ENCODE measurements at regions not wholly inside any gene's neighbourhood (a gene's known extent, or its start where the extent isn't known, plus 50 kb on each side); places are given as distances from the start of the nearest gene placed in this dataset.

DNA sequence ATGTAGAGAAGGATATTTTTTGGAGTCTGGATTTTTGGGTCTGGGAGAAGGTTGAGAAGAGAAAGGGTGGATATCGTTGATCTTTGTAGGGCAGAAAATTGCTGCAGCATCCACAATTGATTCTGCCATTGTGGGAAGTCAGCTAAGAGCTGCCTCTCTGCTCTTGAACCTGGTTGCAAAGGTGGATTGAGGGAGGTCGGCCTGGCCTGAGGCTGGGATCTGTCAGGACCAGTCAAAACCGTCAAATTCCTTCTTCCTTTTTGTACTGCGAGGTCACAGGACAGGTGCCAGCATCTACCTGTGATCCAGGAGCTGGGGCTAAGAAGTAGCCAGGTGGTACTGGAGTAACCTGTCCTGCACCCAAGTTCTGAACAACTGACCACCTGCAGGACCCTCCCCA, 93.7 kb downstream of the SHOX start:
- H3K4me1 ChIP-seq (replicated peaks in 1 of 4; ENCODE audit: control insufficient read depth in 3 of 4, insufficient read depth in 4 of 4, low read length in 3 of 4): peaks cover 0 to 6% (median 2%) of the 10 kb centered on the region in 4 experiments; a peak in 3 of 7 replicates
- no peak overlapping the region for H2BK12ac ChIP-seq (ENCODE audit: low read depth, low read length)
- H4K5ac ChIP-seq (ENCODE audit: insufficient read length, low read depth, low read length): no peak overlapping the region
- H3K27me3 ChIP-seq (replicated peaks in 1 of 4; ENCODE audit: control insufficient read depth in 3 of 4, extremely low read depth in 1 of 4, insufficient read depth in 3 of 4, low read length in 3 of 4): no peaks in the 10 kb centered on the region
- WGBS, 2 experiments (ENCODE audit: extremely low coverage in 1 of 2, insufficient coverage in 1 of 2, insufficient read length in 1 of 2, insufficient replicate concordance in 2 of 2, low coverage in 1 of 2, low lambda C conversion rate in 2 of 2, missing lambda C conversion rate in 1 of 2): 91% methylated on average over 3 of the region's 4 CpGs; no CpG with 5 or more reads in 1 of the 2 experiments
- no peak overlapping the region for H2BK120ac ChIP-seq (replicated peaks; ENCODE audit: low read depth, low read length)
- no peak overlapping the region for H3K4me2 ChIP-seq (ENCODE audit: insufficient read depth in 1 of 2, low read depth in 2 of 2, low read length in 2 of 2)
- H3K9me3 ChIP-seq (ENCODE audit: insufficient read depth in 2 of 2, low read depth in 1 of 2, low read length in 1 of 2): peaks cover 13 to 16% of the 10 kb centered on the region in 2 experiments; a peak in 3 of 4 replicates
- H3K27ac ChIP-seq (ENCODE audit: low read depth, low read length): no peak overlapping the region
- H4K20me1 ChIP-seq (replicated peaks in 1 of 2; ENCODE audit: control insufficient read depth in 1 of 2, insufficient read depth in 2 of 2, low read length in 2 of 2): no peaks in the 10 kb centered on the region
- H2BK15ac ChIP-seq (ENCODE audit: low read length): no peak overlapping the region
- no peak overlapping the region for H3K23ac ChIP-seq (ENCODE audit: insufficient read length)
- no peak overlapping the region; the same call in 1 of the 2 replicates for H3K18ac ChIP-seq (ENCODE audit: extremely low read depth, low read length)
- no peak overlapping the region for H3K4ac ChIP-seq (replicated peaks; ENCODE audit: insufficient read length, low read depth, low read length)
- peaks cover 2% of the 10 kb centered on the region; the same call in 1 of the 2 replicates for H3K23me2 ChIP-seq (ENCODE audit: low read depth, low read length)
- H3K56ac ChIP-seq (replicated peaks; ENCODE audit: insufficient read length, low read depth, low read length): no peak overlapping the region
- H4K91ac ChIP-seq (replicated peaks; ENCODE audit: insufficient read length, low read length): no peak overlapping the region
- no peaks in the 10 kb centered on the region for H3K79me1 ChIP-seq (ENCODE audit: low read depth, low read length)
- H2AK5ac ChIP-seq (ENCODE audit: low read depth, low read length): no peak overlapping the region; the same call in 1 of the 2 replicates
- H3K79me2 ChIP-seq (ENCODE audit: control insufficient read depth in 1 of 2, insufficient read depth in 2 of 2, low read length in 2 of 2): no peaks in the 10 kb centered on the region
- H2BK5ac ChIP-seq (ENCODE audit: low read depth, low read length): no peak overlapping the region
- no peak for DNase-seq (ENCODE audit: low read depth in 1 of 2, low spot score in 2 of 2)
- H2BK20ac ChIP-seq (ENCODE audit: low read length): no peak overlapping the region
- no peak overlapping the region for H3K9ac ChIP-seq (replicated peaks in 1 of 4; ENCODE audit: extremely low read depth in 1 of 4, low read depth in 3 of 4, low read length in 3 of 4)
- no peak overlapping the region for H3K4me3 ChIP-seq (ENCODE audit: extremely low read depth in 1 of 4, insufficient read depth in 2 of 4, low read depth in 3 of 4, low read length in 4 of 4)
- no peak overlapping the region for H2AFZ ChIP-seq (ENCODE audit: low read length)
- no peak overlapping the region for H3K14ac ChIP-seq (ENCODE audit: insufficient read length)
- H4K8ac ChIP-seq (ENCODE audit: extremely low read depth, insufficient read depth, low read length): no peak overlapping the region
- ChIA-PET POLR2A (ENCODE audit: partially characterized antibody) (no interaction called here), CTCF (ENCODE audit: partially characterized antibody) (no interaction called here)
- FAIRE-seq: no peak
- H3K36me3 ChIP-seq (ENCODE audit: control insufficient read depth in 2 of 4, insufficient read depth in 4 of 4, low read length in 3 of 4): no peaks in the 10 kb centered on the region
- TF ChIP-seq SP2 (IDR thresholded peaks at IDR 0.05; ENCODE audit: low read length) (no peak), YY1 (IDR thresholded peaks at IDR 0.05; ENCODE audit: low read depth, low read length) (no peak), RXRA (IDR thresholded peaks at IDR 0.05; ENCODE audit: insufficient read depth, low read depth, low read length) (no peak), TCF12 (IDR thresholded peaks at IDR 0.05; ENCODE audit: low read depth, low read length) (no peak), SIX5 (IDR thresholded peaks at IDR 0.05; ENCODE audit: low read depth, low read length) (no peak), CTBP2 (IDR thresholded peaks at IDR 0.05; ENCODE audit: borderline replicate concordance, insufficient read depth, insufficient read length, low read length) (no peak), CHD2 (IDR thresholded peaks at IDR 0.05; ENCODE audit: low read length) (no peak), HDAC2 (IDR thresholded peaks at IDR 0.05; ENCODE audit: borderline replicate concordance in 1 of 2, low read depth in 2 of 2, low read length in 2 of 2) (no peak), TEAD4 (IDR thresholded peaks at IDR 0.05; ENCODE audit: low read depth, low read length) (no peak), KDM1A (IDR thresholded peaks at IDR 0.05; ENCODE audit: borderline replicate concordance, low read length) (no peak), TBP (IDR thresholded peaks at IDR 0.05; ENCODE audit: low read depth, low read length) (no peak), POLR2AphosphoS5 (IDR thresholded peaks at IDR 0.05; ENCODE audit: low read depth, low read length) (no peak), RAD21 (IDR thresholded peaks at IDR 0.05 in 1 of 2, conservative IDR thresholded peaks at IDR 0.05 in 1 of 2; ENCODE audit: low read depth in 2 of 2, low read length in 2 of 2) (no peak), ZNF274 (IDR thresholded peaks at IDR 0.05; ENCODE audit: borderline replicate concordance, extremely low read depth, low read length) (no peak), BACH1 (IDR thresholded peaks at IDR 0.05; ENCODE audit: low read length) (no peak)

Data from H1 (cell line).